KMS-11 (cell line): ENCODE measurements at regions not wholly inside any gene's neighbourhood (a gene's known extent, or its start where the extent isn't known, plus 50 kb on each side); places are given as distances from the start of the nearest gene placed in this dataset.

Source experiments
- H2AFZ ChIP-seq: fragments of 200-600 bp; sonication (generic); 2 replicates; pipeline ENCODE4 v1.6.1; 2016; ENCODE audit warnings: antibody characterized with exemption, mixed run types, low read depth
- H3K27ac ChIP-seq: fragments of 200-600 bp; sonication (generic); 2 replicates; pipeline ENCODE4 v1.6.1; 2016; ENCODE audit warnings: mild to moderate bottlenecking, mixed run types
- H3K27me3 ChIP-seq: fragments of 200-600 bp; sonication (generic); 2 replicates; pipeline ENCODE4 v1.6.1; 2017; ENCODE audit warnings: mild to moderate bottlenecking, low read depth, mixed run types, moderate library complexity; ENCODE audit not compliant: insufficient read depth
- H3K36me3 ChIP-seq: fragments of 200-600 bp; sonication (generic); 2 replicates; pipeline ENCODE4 v1.6.1; 2017; ENCODE audit warnings: mild to moderate bottlenecking, mixed run types; ENCODE audit not compliant: insufficient read depth
- H3K4me1 ChIP-seq: fragments of 200-600 bp; sonication (generic); 2 replicates; pipeline ENCODE4 v1.6.1; 2016; ENCODE audit warnings: mild to moderate bottlenecking, low read depth, mixed run types; ENCODE audit not compliant: poor library complexity, severe bottlenecking
- H3K4me2 ChIP-seq: fragments of 200-600 bp; sonication (generic); 2 replicates; pipeline ENCODE4 v1.7.0; 2016; ENCODE audit warnings: mild to moderate bottlenecking, mixed run types
- H3K4me3 ChIP-seq: fragments of 200-600 bp; sonication (generic); IDR thresholded peaks from 2 replicates; pipeline ENCODE4 v1.6.1; 2017; ENCODE audit warnings: low read depth, low read length, mixed read lengths; ENCODE audit not compliant: insufficient read depth
- H3K79me2 ChIP-seq: fragments of 200-600 bp; sonication (generic); 2 replicates; pipeline ENCODE4 v1.6.1; 2016; ENCODE audit warnings: low read depth, mixed run types; ENCODE audit not compliant: insufficient read depth
- H3K9ac ChIP-seq: fragments of 200-600 bp; sonication (generic); 2 replicates; pipeline ENCODE4 v1.6.1; 2016; ENCODE audit warnings: mild to moderate bottlenecking, mixed run types
- H4K20me1 ChIP-seq: fragments of 200-600 bp; sonication (generic); 2 replicates; pipeline ENCODE4 v1.6.1; 2016; ENCODE audit warnings: mild to moderate bottlenecking, mixed run types; ENCODE audit not compliant: insufficient read depth
- CTCF ChIP-seq: fragments of 200-600 bp; sonication (generic); conservative IDR thresholded peaks from 2 replicates; pipeline ENCODE4 v1.6.1; 2017; ENCODE audit warnings: low read depth, mild to moderate bottlenecking, antibody characterized with exemption, low read length, moderate library complexity, mixed read lengths

GRCh38 chr11:88043149-88043548, 132.1 kb downstream of the RAB38 start:
- Histone ChIP-seq H3K27me3 (no peaks in the 10 kb centered on the region), H4K20me1 (no peaks in the 10 kb centered on the region), H3K4me1 (no peaks in the 10 kb centered on the region), H2AFZ (no peak overlapping the region), H3K36me3 (no peaks in the 10 kb centered on the region), H3K79me2 (no peaks in the 10 kb centered on the region), H3K27ac (no peak overlapping the region), H3K4me2 (no peak overlapping the region), H3K9ac (no peak overlapping the region), H3K4me3 (no peak overlapping the region)
- no peak for TF ChIP-seq CTCF

- TF ChIP-seq CTCF, result no peak
- H3K4me2 ChIP-seq, result no peak overlapping the region
- H3K36me3 ChIP-seq, result no peaks in the 10 kb centered on the region
- H3K27ac ChIP-seq, result no peak overlapping the region
- H3K9ac ChIP-seq, result no peak overlapping the region
- H3K4me3 ChIP-seq, result no peak overlapping the region
- H3K4me1 ChIP-seq, result no peaks in the 10 kb centered on the region
- no peaks in the 10 kb centered on the region for H3K27me3 ChIP-seq
- no peaks in the 10 kb centered on the region for H3K79me2 ChIP-seq
- H4K20me1 ChIP-seq, result no peaks in the 10 kb centered on the region
- no peak overlapping the region for H2AFZ ChIP-seq
Measured at GRCh38 chr11:88042647-88043046, 132.6 kb downstream of the RAB38 start.

- Histone ChIP-seq H3K36me3 (no peaks in the 10 kb centered on the region), H4K20me1 (no peaks in the 10 kb centered on the region), H3K4me3 (no peak overlapping the region), H3K9ac (no peak overlapping the region), H3K27me3 (no peaks in the 10 kb centered on the region), H3K27ac (no peak overlapping the region), H3K79me2 (no peaks in the 10 kb centered on the region), H3K4me2 (no peak overlapping the region), H3K4me1 (no peaks in the 10 kb centered on the region), H2AFZ (no peak overlapping the region)
- no peak for TF ChIP-seq CTCF
Measured at GRCh38 chr11:88042238-88042637, 133.0 kb downstream of the RAB38 start.

- no peaks in the 10 kb centered on the region for H3K27me3 ChIP-seq
- H3K4me1 ChIP-seq, result no peaks in the 10 kb centered on the region
- no peak for TF ChIP-seq CTCF
- no peaks in the 10 kb centered on the region for H3K36me3 ChIP-seq
- no peak overlapping the region for H3K9ac ChIP-seq
- no peak overlapping the region for H3K4me2 ChIP-seq
- no peaks in the 10 kb centered on the region for H4K20me1 ChIP-seq
- no peaks in the 10 kb centered on the region for H3K79me2 ChIP-seq
- H3K4me3 ChIP-seq, result no peak overlapping the region
- H2AFZ ChIP-seq, result no peak overlapping the region
- H3K27ac ChIP-seq, result no peak overlapping the region
Measured at GRCh38 chr11:88041679-88042078, 133.6 kb downstream of the RAB38 start.

GRCh38 chr11:88040148-88040496, 135.1 kb downstream of the RAB38 start:
- H3K4me2 ChIP-seq, result no peak overlapping the region
- no peaks in the 10 kb centered on the region for H3K27me3 ChIP-seq
- no peaks in the 10 kb centered on the region for H3K36me3 ChIP-seq
- TF ChIP-seq CTCF, result no peak
- H3K4me1 ChIP-seq, result no peaks in the 10 kb centered on the region
- no peaks in the 10 kb centered on the region for H4K20me1 ChIP-seq
- no peak overlapping the region for H3K27ac ChIP-seq
- H3K9ac ChIP-seq, result no peak overlapping the region
- no peak overlapping the region for H3K4me3 ChIP-seq
- no peak overlapping the region for H2AFZ ChIP-seq
- H3K79me2 ChIP-seq, result no peaks in the 10 kb centered on the region
